ENCODE measurements at regions not wholly inside any gene's neighbourhood (a gene's known extent, or its start where the extent isn't known, plus 50 kb on each side); places are given as distances from the start of the nearest gene placed in this dataset.

GRCh38 chr10:2296179-2296891, 559.0 kb upstream of the ADARB2 start:
- DNase-seq = no peak

- DNase-seq = no peak
Measured at GRCh38 chr10:2294739-2295138, 557.4 kb upstream of the ADARB2 start.

GRCh38 chr10:2284071-2284470, 546.7 kb upstream of the ADARB2 start:
- DNase-seq = no peak

GRCh38 chr10:2282202-2282601, 544.9 kb upstream of the ADARB2 start:
- no peak for DNase-seq

GRCh38 chr10:2280713-2281300, 543.5 kb upstream of the ADARB2 start:
- DNase-seq = no peak

GRCh38 chr10:2279711-2280110, 542.4 kb upstream of the ADARB2 start:
- DNase-seq = no peak

- no peak for DNase-seq
Measured at GRCh38 chr10:2278363-2278762, 541.0 kb upstream of the ADARB2 start.

- DNase-seq = no peak
Measured at GRCh38 chr10:2263561-2263960, 526.2 kb upstream of the ADARB2 start.

- no peak for DNase-seq
Measured at GRCh38 chr10:2262878-2263277, 525.6 kb upstream of the ADARB2 start.

GRCh38 chr10:2262333-2262732, 525.0 kb upstream of the ADARB2 start:
- DNase-seq = no peak

GRCh38 chr10:2256241-2256640, 518.9 kb upstream of the ADARB2 start:
- no peak for DNase-seq

- DNase-seq = no peak
Measured at GRCh38 chr10:2252096-2252495, 514.8 kb upstream of the ADARB2 start.

GRCh38 chr10:2251631-2252030, 514.3 kb upstream of the ADARB2 start:
- DNase-seq = no peak

GRCh38 chr10:2246747-2247146, 509.4 kb upstream of the ADARB2 start:
- DNase-seq = no peak

GRCh38 chr10:2245580-2245979, 508.3 kb upstream of the ADARB2 start:
- DNase-seq = no peak

- no peak for DNase-seq
Measured at GRCh38 chr10:2244471-2244870, 507.1 kb upstream of the ADARB2 start.

GRCh38 chr10:2236876-2237275, 499.6 kb upstream of the ADARB2 start:
- no peak for DNase-seq

GRCh38 chr10:2232479-2232878, 495.2 kb upstream of the ADARB2 start:
- no peak for DNase-seq

- DNase-seq = no peak
Measured at GRCh38 chr10:2230478-2230877, 493.2 kb upstream of the ADARB2 start.

GRCh38 chr10:2228320-2228901, 491.1 kb upstream of the ADARB2 start:
- DNase-seq = no peak

- no peak for DNase-seq
Measured at GRCh38 chr10:2225609-2226008, 488.3 kb upstream of the ADARB2 start.

GRCh38 chr10:2223548-2224320, 486.4 kb upstream of the ADARB2 start:
- DNase-seq = no peak

- no peak for DNase-seq
Measured at GRCh38 chr10:2222631-2223030, 485.3 kb upstream of the ADARB2 start.

GRCh38 chr10:2214805-2215204, 477.5 kb upstream of the ADARB2 start:
- DNase-seq = no peak
